ENCODE measurements at regions not wholly inside any gene's neighbourhood (a gene's known extent, or its start where the extent isn't known, plus 50 kb on each side); places are given as distances from the start of the nearest gene placed in this dataset.

DNA sequence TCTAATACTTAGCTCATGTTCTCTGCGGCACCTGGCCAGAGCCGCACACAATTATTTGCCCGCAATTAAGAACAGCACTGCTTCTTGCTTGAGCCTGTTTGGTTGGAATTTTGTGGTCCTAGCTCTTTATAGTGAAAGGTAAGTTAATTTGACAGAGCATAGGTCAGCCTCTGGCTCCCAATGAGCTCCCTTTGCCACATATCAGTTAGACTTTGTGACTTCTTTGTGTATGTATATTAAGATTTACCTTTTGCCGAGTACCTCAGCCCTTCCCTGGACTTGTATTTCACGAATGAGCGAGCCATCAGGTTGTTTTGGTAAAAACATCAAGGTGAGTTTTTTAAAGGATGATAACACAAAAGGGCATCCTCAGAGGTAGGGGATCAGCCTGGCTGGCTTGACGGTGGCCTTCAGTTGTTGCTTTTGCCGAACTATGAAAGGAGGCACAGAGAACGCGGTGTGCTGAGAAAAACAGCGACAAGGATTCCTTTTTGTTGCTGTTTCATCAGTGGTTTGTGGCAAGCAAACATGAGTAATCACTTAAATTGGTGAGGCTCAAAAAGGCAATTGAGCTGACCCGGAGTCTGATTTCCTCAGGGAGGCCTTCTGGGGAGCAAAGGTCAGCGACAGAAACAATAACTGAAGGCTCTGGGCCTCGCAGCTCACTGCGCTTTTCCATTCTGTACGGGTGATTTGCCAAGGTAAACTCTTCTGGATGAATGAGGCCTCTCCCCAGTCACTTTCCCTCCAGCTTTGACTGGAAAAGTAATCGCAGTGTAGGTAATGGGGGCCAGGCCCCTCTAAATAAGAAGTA lies 163.6 kb downstream of the HS3ST3A1 start:
- TF ChIP-seq, protein P1, sequence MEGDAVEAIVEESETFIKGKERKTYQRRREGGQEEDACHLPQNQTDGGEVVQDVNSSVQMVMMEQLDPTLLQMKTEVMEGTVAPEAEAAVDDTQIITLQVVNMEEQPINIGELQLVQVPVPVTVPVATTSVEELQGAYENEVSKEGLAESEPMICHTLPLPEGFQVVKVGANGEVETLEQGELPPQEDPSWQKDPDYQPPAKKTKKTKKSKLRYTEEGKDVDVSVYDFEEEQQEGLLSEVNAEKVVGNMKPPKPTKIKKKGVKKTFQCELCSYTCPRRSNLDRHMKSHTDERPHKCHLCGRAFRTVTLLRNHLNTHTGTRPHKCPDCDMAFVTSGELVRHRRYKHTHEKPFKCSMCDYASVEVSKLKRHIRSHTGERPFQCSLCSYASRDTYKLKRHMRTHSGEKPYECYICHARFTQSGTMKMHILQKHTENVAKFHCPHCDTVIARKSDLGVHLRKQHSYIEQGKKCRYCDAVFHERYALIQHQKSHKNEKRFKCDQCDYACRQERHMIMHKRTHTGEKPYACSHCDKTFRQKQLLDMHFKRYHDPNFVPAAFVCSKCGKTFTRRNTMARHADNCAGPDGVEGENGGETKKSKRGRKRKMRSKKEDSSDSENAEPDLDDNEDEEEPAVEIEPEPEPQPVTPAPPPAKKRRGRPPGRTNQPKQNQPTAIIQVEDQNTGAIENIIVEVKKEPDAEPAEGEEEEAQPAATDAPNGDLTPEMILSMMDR (IDR thresholded peaks at IDR 0.05; ENCODE audit: insufficient read depth, low read length, poor library complexity, severe bottlenecking) = no peak
- no peak for TF ChIP-seq EZH2phosphoT487 (conservative IDR thresholded peaks at IDR 0.05; ENCODE audit: low read length)

Measured in SU-DHL-6 (cell line).